NB4 (cell line): ENCODE measurements at regions not wholly inside any gene's neighbourhood (a gene's known extent, or its start where the extent isn't known, plus 50 kb on each side); places are given as distances from the start of the nearest gene placed in this dataset.

Experiments used
- MYC ChIP-seq: IDR thresholded peaks from 2 replicates; pipeline ENCODE4 v1.6.1; 2011; ENCODE audit warnings: low read depth, low read length
- POLR2A ChIP-seq: IDR thresholded peaks from 2 replicates; pipeline ENCODE4 v1.6.1; 2011; ENCODE audit warnings: mild to moderate bottlenecking; ENCODE audit not compliant: insufficient read length; ENCODE audit errors: extremely low read depth
- TF ChIP-seq, protein P1 (sequence below): IDR thresholded peaks from one replicate; pipeline ENCODE4 v1.5.1; 2012; ENCODE audit warnings: low read depth, low read length

DNA sequence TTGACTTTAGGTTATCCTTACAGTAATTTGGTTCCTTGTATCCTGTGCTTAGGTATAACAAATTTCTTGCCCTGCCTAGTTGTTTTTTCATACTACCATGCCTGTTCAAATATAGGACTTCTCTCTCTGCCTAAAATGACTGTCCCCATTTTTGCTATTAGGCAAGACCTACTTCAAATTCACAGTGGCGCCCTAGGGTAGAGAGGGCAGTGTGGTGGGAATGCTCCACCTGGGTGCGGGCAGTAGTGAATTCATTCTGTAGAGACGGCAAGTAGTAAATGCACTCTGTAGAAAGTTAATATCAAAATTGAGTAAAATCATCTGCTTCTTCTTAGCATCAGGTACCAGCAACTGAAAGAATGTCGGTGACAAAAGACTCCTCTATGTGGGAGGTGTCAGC lies 120.4 kb upstream of the RHOBTB1 start:
- TF ChIP-seq POLR2A (no peak), MYC (no peak)
- TF ChIP-seq, protein P1, sequence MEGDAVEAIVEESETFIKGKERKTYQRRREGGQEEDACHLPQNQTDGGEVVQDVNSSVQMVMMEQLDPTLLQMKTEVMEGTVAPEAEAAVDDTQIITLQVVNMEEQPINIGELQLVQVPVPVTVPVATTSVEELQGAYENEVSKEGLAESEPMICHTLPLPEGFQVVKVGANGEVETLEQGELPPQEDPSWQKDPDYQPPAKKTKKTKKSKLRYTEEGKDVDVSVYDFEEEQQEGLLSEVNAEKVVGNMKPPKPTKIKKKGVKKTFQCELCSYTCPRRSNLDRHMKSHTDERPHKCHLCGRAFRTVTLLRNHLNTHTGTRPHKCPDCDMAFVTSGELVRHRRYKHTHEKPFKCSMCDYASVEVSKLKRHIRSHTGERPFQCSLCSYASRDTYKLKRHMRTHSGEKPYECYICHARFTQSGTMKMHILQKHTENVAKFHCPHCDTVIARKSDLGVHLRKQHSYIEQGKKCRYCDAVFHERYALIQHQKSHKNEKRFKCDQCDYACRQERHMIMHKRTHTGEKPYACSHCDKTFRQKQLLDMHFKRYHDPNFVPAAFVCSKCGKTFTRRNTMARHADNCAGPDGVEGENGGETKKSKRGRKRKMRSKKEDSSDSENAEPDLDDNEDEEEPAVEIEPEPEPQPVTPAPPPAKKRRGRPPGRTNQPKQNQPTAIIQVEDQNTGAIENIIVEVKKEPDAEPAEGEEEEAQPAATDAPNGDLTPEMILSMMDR = no peak
